ENCODE measurements at regions not wholly inside any gene's neighbourhood (a gene's known extent, or its start where the extent isn't known, plus 50 kb on each side); places are given as distances from the start of the nearest gene placed in this dataset.

GRCh38 chr1:71184410-71184809, 103.6 kb upstream of the ZRANB2 start:
- no peak overlapping the region for H3K27ac ChIP-seq (ENCODE audit: low read depth, low read length)
- no peak overlapping the region for H3K4me3 ChIP-seq (ENCODE audit: low read length)
- H3K4me1 ChIP-seq (ENCODE audit: control insufficient read depth, insufficient read depth, low read length) = no peaks in the 10 kb centered on the region
- no peaks in the 10 kb centered on the region for H3K27me3 Mint-ChIP-seq (ENCODE audit: insufficient read depth)
- WGBS, 2 experiments (ENCODE audit: insufficient coverage in 1 of 2, insufficient read length in 1 of 2) = 79 to 95% methylated on average over 4 to 6 of the region's 6 CpGs
- H3K36me3 Mint-ChIP-seq (ENCODE audit: low read depth) = no peaks in the 10 kb centered on the region
- H3K4me3 Mint-ChIP-seq = no peak overlapping the region
- no peak overlapping the region for H3K9ac ChIP-seq (ENCODE audit: extremely low read depth, low read length, poor library complexity, severe bottlenecking)
- no peaks in the 10 kb centered on the region for H3K36me3 ChIP-seq (ENCODE audit: control insufficient read depth, insufficient read depth, low read length)
- H3K9me3 ChIP-seq (ENCODE audit: control insufficient read depth, low read length) = no peaks in the 10 kb centered on the region
- no peak for TF ChIP-seq CTCF (conservative IDR thresholded peaks at IDR 0.05)
- H3K9me3 Mint-ChIP-seq = peaks cover 2% of the 10 kb centered on the region
- no peak overlapping the region for H3K27ac Mint-ChIP-seq
- H3K4me1 Mint-ChIP-seq = peaks cover 3% of the 10 kb centered on the region
- no peak for DNase-seq
- no peaks in the 10 kb centered on the region for H3K27me3 ChIP-seq (ENCODE audit: control insufficient read depth, insufficient read depth, low read length, poor library complexity, severe bottlenecking)

GRCh38 chr1:71179997-71180396, 99.2 kb upstream of the ZRANB2 start:
- H3K36me3 ChIP-seq (ENCODE audit: control insufficient read depth, insufficient read depth, low read length) = no peaks in the 10 kb centered on the region
- peaks cover 1% of the 10 kb centered on the region for H3K4me1 Mint-ChIP-seq
- no peak overlapping the region for H3K9ac ChIP-seq (ENCODE audit: extremely low read depth, low read length, poor library complexity, severe bottlenecking)
- H3K36me3 Mint-ChIP-seq (ENCODE audit: low read depth) = no peaks in the 10 kb centered on the region
- H3K4me3 ChIP-seq (ENCODE audit: low read length) = no peak overlapping the region
- H3K27ac Mint-ChIP-seq = no peak overlapping the region
- H3K27me3 Mint-ChIP-seq (ENCODE audit: insufficient read depth) = no peaks in the 10 kb centered on the region
- no peak overlapping the region for H3K4me3 Mint-ChIP-seq
- H3K4me1 ChIP-seq (ENCODE audit: control insufficient read depth, insufficient read depth, low read length) = no peaks in the 10 kb centered on the region
- TF ChIP-seq CTCF (conservative IDR thresholded peaks at IDR 0.05) = no peak
- H3K27ac ChIP-seq (ENCODE audit: low read depth, low read length) = no peak overlapping the region
- no peak for DNase-seq
- H3K9me3 Mint-ChIP-seq = no peaks in the 10 kb centered on the region
- no peaks in the 10 kb centered on the region for H3K9me3 ChIP-seq (ENCODE audit: control insufficient read depth, low read length)
- no peaks in the 10 kb centered on the region for H3K27me3 ChIP-seq (ENCODE audit: control insufficient read depth, insufficient read depth, low read length, poor library complexity, severe bottlenecking)

GRCh38 chr1:71170925-71171324, 90.1 kb upstream of the ZRANB2 start:
- Histone ChIP-seq H3K4me3 (ENCODE audit: low read length) (no peak overlapping the region), H3K9me3 (ENCODE audit: control insufficient read depth, low read length) (peaks cover 14% of the 10 kb centered on the region), H3K9ac (ENCODE audit: extremely low read depth, low read length, poor library complexity, severe bottlenecking) (no peak overlapping the region), H3K36me3 (ENCODE audit: control insufficient read depth, insufficient read depth, low read length) (no peaks in the 10 kb centered on the region), H3K27me3 (ENCODE audit: control insufficient read depth, insufficient read depth, low read length, poor library complexity, severe bottlenecking) (no peaks in the 10 kb centered on the region), H3K27ac (ENCODE audit: low read depth, low read length) (no peak overlapping the region), H3K4me1 (ENCODE audit: control insufficient read depth, insufficient read depth, low read length) (no peaks in the 10 kb centered on the region)
- Mint-ChIP-seq H3K4me1 (peaks cover 14% of the 10 kb centered on the region), H3K4me3 (no peak overlapping the region), H3K9me3 (peaks cover 9% of the 10 kb centered on the region), H3K27ac (no peak overlapping the region), H3K36me3 (ENCODE audit: low read depth) (no peaks in the 10 kb centered on the region), H3K27me3 (ENCODE audit: insufficient read depth) (no peaks in the 10 kb centered on the region)
- peak; percentile 50 for TF ChIP-seq CTCF (conservative IDR thresholded peaks at IDR 0.05)
- 72 to 78% methylated on average over 1 of the region's 1 CpG for WGBS, 2 experiments (ENCODE audit: insufficient coverage in 1 of 2, insufficient read length in 1 of 2)
- DNase-seq = no peak

Data from endodermal cell (in vitro differentiated cells).